Naive thymus-derived CD8-positive, alpha-beta T cell (primary cell): ENCODE measurements at regions not wholly inside any gene's neighbourhood (a gene's known extent, or its start where the extent isn't known, plus 50 kb on each side); places are given as distances from the start of the nearest gene placed in this dataset.

Source experiments
- ATAC-seq, 2 donors: fragments of 150-1000 bp; cut with Tn5 transposase in 1 of 2; sonication (Bioruptor Pico), chemical (Tn5 transposase) in 1 of 2; 1 replicate in 1 of 2; 2 replicates in 1 of 2; pipeline ENCODE4 v1.10.0; 2021; ENCODE audit warnings: mild to moderate bottlenecking in 2 of 2, moderate library complexity in 2 of 2
- POLR2A ChIA-PET: fragments of 350-600 bp; sonication (Branson Sonifier 250); formaldehyde crosslinking; loops from one replicate; lab custom pipeline; 2021; ENCODE audit warnings: antibody characterized with exemption; lab: Charles Lee
- DNase-seq, 10 donors: peaks; one replicate each; pipeline versions ENCODE4 v3.0.0 to v3.0.0-alpha.2; 2020 to 2022
- H3K27ac Mint-ChIP-seq, 10 donors: one replicate each; pipeline ENCODE4 v1.8.0; 2020 to 2022; ENCODE audit warnings: mild to moderate bottlenecking in 10 of 10, mixed read lengths in 10 of 10, moderate library complexity in 4 of 10, inconsistent platforms in 1 of 10
- H3K27me3 Mint-ChIP-seq, 5 donors: one replicate each; pipeline ENCODE4 v1.8.0; 2021 to 2022; ENCODE audit warnings: mixed read lengths in 5 of 5
- H3K36me3 Mint-ChIP-seq, 3 donors: one replicate each; pipeline ENCODE4 v1.8.0; 2020 to 2022; ENCODE audit warnings: mixed read lengths in 3 of 3, mild to moderate bottlenecking in 2 of 3, inconsistent platforms in 1 of 3
- H3K4me1 Mint-ChIP-seq, 4 donors: one replicate each; pipeline ENCODE4 v1.8.0; 2021 to 2022; ENCODE audit warnings: mixed read lengths in 4 of 4
- H3K4me3 Mint-ChIP-seq, 10 donors: one replicate each; pipeline ENCODE4 v1.8.0; 2020 to 2022; ENCODE audit warnings: mild to moderate bottlenecking in 10 of 10, mixed read lengths in 10 of 10, moderate library complexity in 6 of 10, inconsistent platforms in 1 of 10
- H3K9me3 Mint-ChIP-seq, 9 donors: one replicate each; pipeline ENCODE4 v1.8.0; 2020 to 2022; ENCODE audit warnings: mixed read lengths in 9 of 9, mild to moderate bottlenecking in 3 of 9, inconsistent platforms in 1 of 9, moderate library complexity in 1 of 9

GRCh38 chr9:8232726-8233125 is 433.1 kb upstream of the DMAC1 start:
- no peak for ATAC-seq
- peaks cover 0 to 7% (median 0%) of the 10 kb centered on the region in 9 donors for H3K9me3 Mint-ChIP-seq
- POLR2A ChIA-PET = no interaction called here

GRCh38 chr9:8229226-8229625 is 429.6 kb upstream of the DMAC1 start:
- no peak for ATAC-seq
- Mint-ChIP-seq H3K27me3 (peaks cover 0 to 2% (median 0%) of the 10 kb centered on the region in 5 donors), H3K4me1 (no peaks in the 10 kb centered on the region), H3K9me3 (no peaks in the 10 kb centered on the region), H3K4me3 (no peak overlapping the region), H3K36me3 (no peaks in the 10 kb centered on the region), H3K27ac (no peak overlapping the region)
- POLR2A ChIA-PET = no interaction called here
- no peak for DNase-seq

More at GRCh38 chr9:8232726-8233125, 433.1 kb upstream of the DMAC1 start:
- Mint-ChIP-seq H3K36me3 (no peaks in the 10 kb centered on the region), H3K27me3 (peaks cover 0 to 2% (median 0%) of the 10 kb centered on the region in 5 donors), H3K27ac (no peak overlapping the region), H3K4me1 (no peaks in the 10 kb centered on the region), H3K4me3 (no peak overlapping the region)
- no peak for DNase-seq

DNA sequence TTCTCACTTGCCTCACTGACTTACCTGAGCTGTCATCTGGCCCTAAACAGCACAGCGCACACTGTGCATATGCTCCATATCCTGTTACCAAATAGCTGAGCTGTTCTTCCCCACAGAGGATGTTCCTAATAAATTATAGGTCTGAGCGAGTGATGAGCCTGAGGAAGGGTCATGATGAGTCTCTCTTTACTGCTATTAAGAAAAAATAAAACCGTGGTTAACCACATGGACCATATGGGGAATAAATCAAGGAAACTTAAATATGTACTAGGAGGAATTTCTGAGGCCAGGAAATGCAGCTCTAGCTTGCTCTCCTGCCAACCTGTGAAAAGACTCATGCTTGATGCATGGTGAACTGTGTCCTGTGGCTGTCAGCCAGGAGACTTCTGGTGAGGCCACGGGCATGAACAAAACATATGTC is 424.8 kb upstream of the DMAC1 start:
- Mint-ChIP-seq H3K4me1 (no peaks in the 10 kb centered on the region), H3K36me3 (no peaks in the 10 kb centered on the region), H3K27ac (no peak overlapping the region), H3K4me3 (no peak overlapping the region), H3K27me3 (peaks cover 0 to 2% (median 0%) of the 10 kb centered on the region in 5 donors), H3K9me3 (no peaks in the 10 kb centered on the region)
- no peak for DNase-seq
- POLR2A ChIA-PET = no interaction called here
- ATAC-seq = no peak

DNA sequence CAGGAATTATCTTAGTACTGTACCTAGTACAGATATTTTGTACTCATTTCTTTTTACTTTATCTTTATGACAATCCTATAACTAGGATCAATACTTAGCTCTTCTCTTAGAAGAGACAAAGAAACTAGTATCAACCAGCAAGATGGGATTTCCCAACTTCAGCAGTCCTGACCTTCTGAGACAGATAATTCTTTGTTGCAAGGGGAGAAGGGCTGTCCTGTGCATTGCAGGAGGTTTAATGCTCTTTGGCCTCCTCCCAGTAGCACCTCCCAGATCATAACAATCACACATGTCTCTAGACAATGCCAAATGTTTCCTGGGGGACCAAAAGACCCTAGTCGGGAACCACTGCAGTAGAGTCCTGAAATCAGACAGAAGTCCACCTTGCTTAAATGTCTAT is 424.3 kb upstream of the DMAC1 start:
- H3K36me3 Mint-ChIP-seq = no peaks in the 10 kb centered on the region
- no peaks in the 10 kb centered on the region for H3K9me3 Mint-ChIP-seq
- no peak overlapping the region for H3K27ac Mint-ChIP-seq
- POLR2A ChIA-PET = no interaction called here
- no peaks in the 10 kb centered on the region for H3K4me1 Mint-ChIP-seq
- DNase-seq = no peak
- peaks cover 0 to 2% (median 0%) of the 10 kb centered on the region in 5 donors for H3K27me3 Mint-ChIP-seq
- H3K4me3 Mint-ChIP-seq = no peak overlapping the region
- ATAC-seq = no peak

- no peak overlapping the region for H3K27ac Mint-ChIP-seq
- DNase-seq (no peak), ATAC-seq (no peak)
- H3K36me3 Mint-ChIP-seq = peaks cover 0 to 7% (median 0%) of the 10 kb centered on the region in 3 donors
- POLR2A ChIA-PET = no interaction called here
- H3K9me3 Mint-ChIP-seq = peaks cover 0 to 15% (median 0%) of the 10 kb centered on the region in 9 donors
- no peaks in the 10 kb centered on the region for H3K27me3 Mint-ChIP-seq
- H3K4me3 Mint-ChIP-seq = no peak overlapping the region
- H3K4me1 Mint-ChIP-seq = no peaks in the 10 kb centered on the region
Observed at GRCh38 chr9:8221462-8221861, 421.9 kb upstream of the DMAC1 start.

- Mint-ChIP-seq H3K4me3 (no peak overlapping the region), H3K27ac (no peak overlapping the region), H3K4me1 (peaks cover 2 to 9% (median 5%) of the 10 kb centered on the region in 4 donors), H3K9me3 (peaks cover 0 to 3% (median 0%) of the 10 kb centered on the region in 9 donors), H3K27me3 (no peaks in the 10 kb centered on the region), H3K36me3 (peaks cover 0 to 3% (median 0%) of the 10 kb centered on the region in 3 donors)
- POLR2A ChIA-PET = no interaction called here
- no peak for DNase-seq
- no peak for ATAC-seq
Observed at GRCh38 chr9:8208465-8208864, 408.9 kb upstream of the DMAC1 start.

DNA sequence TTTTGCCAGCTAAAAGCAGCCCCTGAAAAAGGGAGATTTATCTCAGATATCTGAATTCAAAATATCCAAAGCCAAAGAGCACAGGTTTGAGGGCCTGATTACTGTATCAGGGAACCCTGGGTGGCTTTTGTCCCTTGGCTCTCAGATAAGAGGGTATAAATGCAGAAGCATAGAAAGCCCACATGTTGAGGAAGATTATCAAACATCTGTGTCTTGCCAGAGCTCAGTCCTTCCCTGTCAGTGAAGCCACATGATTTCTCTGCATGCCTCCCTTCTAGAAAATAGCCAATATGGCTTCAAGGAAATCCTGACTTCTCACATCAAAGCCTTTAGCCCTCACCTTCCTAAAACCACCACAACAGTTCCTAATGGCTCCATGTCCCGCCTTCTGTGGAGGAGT is 408.0 kb upstream of the DMAC1 start:
- Mint-ChIP-seq H3K4me3 (no peak overlapping the region), H3K27ac (peak overlapping the region in 1 of 10 donors; percentile 39), H3K36me3 (peaks cover 0 to 5% (median 0%) of the 10 kb centered on the region in 3 donors), H3K4me1 (peaks cover 2 to 9% (median 5%) of the 10 kb centered on the region in 4 donors), H3K27me3 (no peaks in the 10 kb centered on the region), H3K9me3 (peaks cover 0 to 6% (median 0%) of the 10 kb centered on the region in 9 donors)
- DNase-seq (no peak), ATAC-seq (no peak)
- POLR2A ChIA-PET = no interaction called here

DNA sequence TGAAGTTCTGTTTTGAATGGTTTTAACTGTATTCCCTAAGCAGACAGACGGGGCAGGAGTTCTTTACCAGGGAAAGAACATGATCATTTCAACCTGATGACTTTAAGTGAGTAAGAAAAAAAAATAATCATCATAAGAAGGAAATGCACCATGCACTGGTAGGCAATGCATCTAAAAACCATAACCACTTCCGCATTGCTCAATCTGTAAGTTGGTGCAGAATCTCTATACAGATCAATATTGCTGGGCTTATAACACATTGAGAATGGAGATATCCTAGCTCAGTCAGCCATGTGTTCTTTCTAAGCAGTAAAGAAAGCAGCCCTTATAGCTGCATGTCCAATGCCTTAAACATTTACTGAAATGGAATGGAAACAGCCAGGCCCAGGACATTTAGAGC is 407.1 kb upstream of the DMAC1 start:
- POLR2A ChIA-PET = no interaction called here
- Mint-ChIP-seq H3K4me1 (peaks cover 2 to 9% (median 5%) of the 10 kb centered on the region in 4 donors), H3K4me3 (peak overlapping the region in 1 of 10 donors; percentile 23), H3K9me3 (peaks cover 0 to 6% (median 0%) of the 10 kb centered on the region in 9 donors), H3K27ac (peak overlapping the region in 1 of 10 donors; percentile 58), H3K36me3 (peaks cover 0 to 5% (median 0%) of the 10 kb centered on the region in 3 donors), H3K27me3 (no peaks in the 10 kb centered on the region)
- DNase-seq = peak in 1 of 10 donors; percentile 2
- peak in 1 of 2 donors; percentile 44 for ATAC-seq

DNA sequence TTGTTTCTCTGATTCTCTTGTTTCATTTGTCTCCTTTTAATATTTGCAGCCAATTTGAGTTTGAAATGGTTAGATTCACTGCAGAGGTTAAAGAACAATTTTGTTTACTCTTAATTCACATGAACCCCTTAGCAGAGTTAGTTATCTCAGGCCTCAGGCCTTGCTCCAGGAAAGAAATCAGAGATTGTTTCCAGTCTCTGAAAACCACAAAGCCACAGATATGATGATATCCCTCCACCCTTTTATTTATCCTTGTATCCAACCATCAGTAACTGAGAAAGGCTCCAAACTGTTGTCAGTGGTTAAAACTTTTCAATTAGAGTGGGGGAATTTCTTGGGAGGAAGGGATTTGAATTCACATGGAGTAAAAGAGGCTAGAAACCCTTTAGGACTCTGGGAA is 406.0 kb upstream of the DMAC1 start:
- ATAC-seq (no peak), DNase-seq (no peak)
- H3K27ac Mint-ChIP-seq = peak overlapping the region in 1 of 10 donors; percentile 2
- POLR2A ChIA-PET = no interaction called here
- peaks cover 0 to 6% (median 0%) of the 10 kb centered on the region in 9 donors for H3K9me3 Mint-ChIP-seq
- H3K36me3 Mint-ChIP-seq = peaks cover 0 to 5% (median 0%) of the 10 kb centered on the region in 3 donors
- peaks cover 2 to 9% (median 5%) of the 10 kb centered on the region in 4 donors for H3K4me1 Mint-ChIP-seq
- no peaks in the 10 kb centered on the region for H3K27me3 Mint-ChIP-seq
- no peak overlapping the region for H3K4me3 Mint-ChIP-seq

GRCh38 chr9:8189881-8190280 is 390.3 kb upstream of the DMAC1 start:
- H3K9me3 Mint-ChIP-seq = peaks cover 3 to 33% (median 17%) of the 10 kb centered on the region in 9 donors
- peaks cover 0 to 11% (median 5%) of the 10 kb centered on the region in 5 donors for H3K27me3 Mint-ChIP-seq
- H3K27ac Mint-ChIP-seq = no peak overlapping the region
- DNase-seq = no peak
- POLR2A ChIA-PET = no interaction called here
- peaks cover 0 to 5% (median under 1%) of the 10 kb centered on the region in 4 donors for H3K4me1 Mint-ChIP-seq
- H3K4me3 Mint-ChIP-seq = no peak overlapping the region
- ATAC-seq = no peak
- peaks cover 0 to 26% (median 8%) of the 10 kb centered on the region in 3 donors for H3K36me3 Mint-ChIP-seq

DNA sequence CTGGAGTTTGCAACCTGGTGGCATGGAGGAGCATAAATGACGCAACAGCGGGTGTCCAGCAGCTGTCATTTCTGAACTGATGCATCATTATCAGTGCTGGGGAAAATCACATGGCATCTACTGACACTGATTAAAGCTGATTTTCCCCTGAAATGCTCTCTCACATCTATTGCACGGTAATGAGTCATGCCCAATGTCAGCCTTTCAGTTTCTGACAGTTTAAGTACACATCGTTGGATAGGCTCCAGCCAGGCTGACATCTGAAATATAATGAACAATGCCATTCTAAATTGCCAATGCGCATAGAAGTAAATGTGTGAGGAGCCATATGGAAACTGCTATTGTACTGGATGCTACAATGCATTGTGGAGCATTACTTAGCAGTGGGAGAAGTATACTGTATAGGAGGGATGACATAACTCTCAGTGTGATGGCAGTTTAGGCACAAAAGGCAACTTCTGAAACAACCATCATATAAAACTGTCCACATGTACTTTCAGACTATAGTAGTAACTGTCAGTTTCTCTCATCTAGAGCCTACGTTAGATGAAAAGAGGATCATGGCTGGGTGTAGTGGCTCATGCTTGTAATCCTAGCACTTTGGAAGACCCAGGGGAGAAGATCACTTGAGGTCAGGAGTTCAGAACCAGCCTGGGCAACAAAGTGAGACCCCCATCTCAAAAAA is 389.3 kb upstream of the DMAC1 start:
- Mint-ChIP-seq H3K27ac (peak overlapping the region in 1 of 10 donors; percentile 24), H3K4me3 (no peak overlapping the region), H3K36me3 (peaks cover 0 to 26% (median 8%) of the 10 kb centered on the region in 3 donors), H3K4me1 (peaks cover 0 to 5% (median under 1%) of the 10 kb centered on the region in 4 donors), H3K9me3 (peaks cover 3 to 29% (median 17%) of the 10 kb centered on the region in 9 donors), H3K27me3 (peaks cover 0 to 11% (median 5%) of the 10 kb centered on the region in 5 donors)
- POLR2A ChIA-PET = no interaction called here
- DNase-seq = no peak
- no peak for ATAC-seq

GRCh38 chr9:8186560-8186959 is 387.0 kb upstream of the DMAC1 start:
- peaks cover 0 to 11% (median 5%) of the 10 kb centered on the region in 5 donors for H3K27me3 Mint-ChIP-seq
- no peak overlapping the region for H3K4me3 Mint-ChIP-seq
- peaks cover 0 to 10% (median 0%) of the 10 kb centered on the region in 3 donors for H3K36me3 Mint-ChIP-seq
- no peak overlapping the region for H3K27ac Mint-ChIP-seq
- H3K4me1 Mint-ChIP-seq = peaks cover 0 to 5% (median under 1%) of the 10 kb centered on the region in 4 donors
- DNase-seq = no peak
- ATAC-seq = no peak
- peaks cover 1 to 10% (median 4%) of the 10 kb centered on the region in 9 donors for H3K9me3 Mint-ChIP-seq
- POLR2A ChIA-PET = no interaction called here

- POLR2A ChIA-PET = no interaction called here
- Mint-ChIP-seq H3K27ac (no peak overlapping the region), H3K4me3 (no peak overlapping the region), H3K36me3 (no peaks in the 10 kb centered on the region), H3K9me3 (no peaks in the 10 kb centered on the region), H3K27me3 (peaks cover 0 to 1% (median 0%) of the 10 kb centered on the region in 5 donors), H3K4me1 (peaks cover 0 to 5% (median under 1%) of the 10 kb centered on the region in 4 donors)
- DNase-seq = peak in 1 of 10 donors; percentile 13
- no peak for ATAC-seq
Observed at GRCh38 chr9:8183618-8184017, 384.0 kb upstream of the DMAC1 start.
